Neural cell (in vitro differentiated cells): ENCODE measurements at regions not wholly inside any gene's neighbourhood (a gene's known extent, or its start where the extent isn't known, plus 50 kb on each side); places are given as distances from the start of the nearest gene placed in this dataset.

Experiments used
- H2AFZ ChIP-seq: fragments of 200-600, 300-800 bp; sonication (generic), shearing (Covaris generic); 2 replicates; pipeline ENCODE4 v1.6.0; 2014; ENCODE audit warnings: low read depth, mild to moderate bottlenecking, antibody characterized with exemption, low read length, moderate library complexity
- H3F3A ChIP-seq: fragments of 200-600 bp; shearing (Covaris generic); 2 replicates; pipeline ENCODE4 v1.6.1; 2016; ENCODE audit warnings: mild to moderate bottlenecking, moderate library complexity, mixed read lengths, antibody characterized with exemption, low read length; ENCODE audit not compliant: insufficient read depth, poor library complexity, severe bottlenecking
- H3K27ac ChIP-seq: fragments of 200-600, 300-800 bp; sonication (generic), shearing (Covaris generic); 2 replicates; pipeline ENCODE4 v1.5.1; 2014; ENCODE audit warnings: mild to moderate bottlenecking, low read length, moderate library complexity
- H3K27me3 ChIP-seq: fragments of 300-800, 200-600 bp; sonication (generic), shearing (Covaris generic); 2 replicates; pipeline ENCODE4 v1.6.0; 2014; ENCODE audit warnings: mild to moderate bottlenecking, low read depth, low read length, moderate library complexity; ENCODE audit not compliant: insufficient read depth
- H3K36me3 ChIP-seq: fragments of 300-800, 200-600 bp; sonication (generic), shearing (Covaris generic); 2 replicates; pipeline ENCODE4 v1.5.1; 2014; ENCODE audit warnings: mild to moderate bottlenecking, antibody characterized with exemption, low read length, moderate library complexity; ENCODE audit not compliant: insufficient read depth
- H3K4me2 ChIP-seq: fragments of 300-800, 200-600 bp; sonication (generic), shearing (Covaris generic); 2 replicates; pipeline ENCODE4 v1.6.0; 2014; ENCODE audit warnings: mild to moderate bottlenecking, low read length
- H3K4me3 ChIP-seq: fragments of 300-800, 200-600 bp; sonication (generic), shearing (Covaris generic); 2 replicates; pipeline ENCODE4 v1.5.1; 2014; ENCODE audit warnings: mild to moderate bottlenecking, low read length, moderate library complexity
- H3K79me2 ChIP-seq: fragments of 200-600 bp; shearing (Covaris generic); replicated peaks from 2 replicates; pipeline ENCODE4 v1.6.0; 2014; ENCODE audit warnings: mild to moderate bottlenecking, low read length, moderate library complexity; ENCODE audit not compliant: insufficient read depth
- H3K9ac ChIP-seq: fragments of 300-800, 200-600 bp; sonication (generic), shearing (Covaris generic); 2 replicates; pipeline ENCODE4 v1.6.1; 2016; ENCODE audit warnings: mild to moderate bottlenecking, low read length, mixed read lengths
- H3K9me2 ChIP-seq: fragments of 200-600 bp; shearing (Covaris generic); 2 replicates; pipeline ENCODE4 v1.6.1; 2016; ENCODE audit warnings: mild to moderate bottlenecking, low read length, mixed read lengths; ENCODE audit not compliant: insufficient read depth
- H3K9me3 ChIP-seq: fragments of 200-600, 300-800 bp; sonication (generic), shearing (Covaris generic); 2 replicates; pipeline ENCODE4 v1.6.1; 2016; ENCODE audit warnings: mild to moderate bottlenecking, mixed run types, low read length, moderate library complexity, mixed read lengths
- H4K20me1 ChIP-seq: fragments of 200-600 bp; shearing (Covaris generic); 2 replicates; pipeline ENCODE4 v1.6.1; 2016; ENCODE audit warnings: mild to moderate bottlenecking, mixed run types; ENCODE audit not compliant: insufficient read depth
- CTCF ChIP-seq: fragments of 450-650 bp; IDR thresholded peaks from 2 replicates; pipeline ENCODE4 v1.5.1; 2014; ENCODE audit warnings: antibody characterized with exemption, mild to moderate bottlenecking, moderate library complexity; ENCODE audit not compliant: poor library complexity, severe bottlenecking
- EP300 ChIP-seq: fragments of 450-650 bp; conservative IDR thresholded peaks from 2 replicates; pipeline ENCODE4 v1.6.1; 2014; ENCODE audit warnings: antibody characterized with exemption, mild to moderate bottlenecking, moderate library complexity; ENCODE audit not compliant: poor library complexity, severe bottlenecking
- EZH2 ChIP-seq: fragments of 200-600, 300-800 bp; shearing (Covaris generic), sonication (generic); IDR thresholded peaks from 2 replicates; pipeline ENCODE4 v1.6.1; 2014; ENCODE audit warnings: antibody characterized with exemption, low read length, borderline replicate concordance, mild to moderate bottlenecking; ENCODE audit not compliant: insufficient read depth, poor library complexity, severe bottlenecking
- MXI1 ChIP-seq: fragments of 450-650 bp; conservative IDR thresholded peaks from 2 replicates; pipeline ENCODE4 v1.6.1; 2014; ENCODE audit warnings: antibody characterized with exemption, mild to moderate bottlenecking; ENCODE audit not compliant: poor library complexity, severe bottlenecking
- POLR2AphosphoS5 ChIP-seq: IDR thresholded peaks from 2 replicates; pipeline ENCODE4 v1.6.1; 2012
- RAD21 ChIP-seq: fragments of 450-650 bp; conservative IDR thresholded peaks from 2 replicates; pipeline ENCODE4 v1.6.1; 2014; ENCODE audit warnings: antibody characterized with exemption, mild to moderate bottlenecking, moderate library complexity
- REST ChIP-seq: IDR thresholded peaks from 2 replicates; pipeline ENCODE4 v1.6.1; 2012; ENCODE audit warnings: borderline replicate concordance
- SMC3 ChIP-seq: fragments of 450-650 bp; conservative IDR thresholded peaks from 2 replicates; pipeline ENCODE4 v1.6.1; 2014; ENCODE audit warnings: antibody characterized with exemption, mild to moderate bottlenecking, moderate library complexity; ENCODE audit not compliant: poor library complexity
- TAF1 ChIP-seq: IDR thresholded peaks from 2 replicates; pipeline ENCODE4 v1.6.1; 2012; ENCODE audit warnings: low read depth

GRCh38 chr10:33835556-33835955 is 501.1 kb upstream of the NRP1 start:
- Histone ChIP-seq H3K27ac (no peak overlapping the region), H3K27me3 (no peaks in the 10 kb centered on the region), H2AFZ (no peak overlapping the region), H3K9me3 (no peaks in the 10 kb centered on the region), H3F3A (no peaks in the 10 kb centered on the region), H3K4me2 (no peak overlapping the region), H4K20me1 (no peaks in the 10 kb centered on the region), H3K36me3 (no peaks in the 10 kb centered on the region), H3K9me2 (no peaks in the 10 kb centered on the region), H3K79me2 (no peaks in the 10 kb centered on the region), H3K4me3 (no peak overlapping the region), H3K9ac (no peak overlapping the region)
- TF ChIP-seq SMC3 (no peak), EZH2 (no peak), RAD21 (no peak), EP300 (no peak), MXI1 (no peak), POLR2AphosphoS5 (no peak), REST (no peak), CTCF (no peak), TAF1 (no peak)

- Histone ChIP-seq H3K4me3 (no peak overlapping the region), H3K4me2 (no peak overlapping the region), H3K27ac (no peak overlapping the region), H4K20me1 (no peaks in the 10 kb centered on the region), H3F3A (no peaks in the 10 kb centered on the region), H3K9me3 (no peaks in the 10 kb centered on the region), H3K27me3 (no peaks in the 10 kb centered on the region), H3K9ac (no peak overlapping the region), H3K79me2 (no peaks in the 10 kb centered on the region), H3K36me3 (no peaks in the 10 kb centered on the region), H3K9me2 (no peaks in the 10 kb centered on the region), H2AFZ (no peak overlapping the region)
- TF ChIP-seq EZH2 (no peak), TAF1 (no peak), EP300 (no peak), REST (no peak), RAD21 (no peak), POLR2AphosphoS5 (no peak), SMC3 (no peak), MXI1 (no peak), CTCF (no peak)
Measured at GRCh38 chr10:33833566-33833965, 499.1 kb upstream of the NRP1 start.
